ENCODE measurements at regions not wholly inside any gene's neighbourhood (a gene's known extent, or its start where the extent isn't known, plus 50 kb on each side); places are given as distances from the start of the nearest gene placed in this dataset.

DNA sequence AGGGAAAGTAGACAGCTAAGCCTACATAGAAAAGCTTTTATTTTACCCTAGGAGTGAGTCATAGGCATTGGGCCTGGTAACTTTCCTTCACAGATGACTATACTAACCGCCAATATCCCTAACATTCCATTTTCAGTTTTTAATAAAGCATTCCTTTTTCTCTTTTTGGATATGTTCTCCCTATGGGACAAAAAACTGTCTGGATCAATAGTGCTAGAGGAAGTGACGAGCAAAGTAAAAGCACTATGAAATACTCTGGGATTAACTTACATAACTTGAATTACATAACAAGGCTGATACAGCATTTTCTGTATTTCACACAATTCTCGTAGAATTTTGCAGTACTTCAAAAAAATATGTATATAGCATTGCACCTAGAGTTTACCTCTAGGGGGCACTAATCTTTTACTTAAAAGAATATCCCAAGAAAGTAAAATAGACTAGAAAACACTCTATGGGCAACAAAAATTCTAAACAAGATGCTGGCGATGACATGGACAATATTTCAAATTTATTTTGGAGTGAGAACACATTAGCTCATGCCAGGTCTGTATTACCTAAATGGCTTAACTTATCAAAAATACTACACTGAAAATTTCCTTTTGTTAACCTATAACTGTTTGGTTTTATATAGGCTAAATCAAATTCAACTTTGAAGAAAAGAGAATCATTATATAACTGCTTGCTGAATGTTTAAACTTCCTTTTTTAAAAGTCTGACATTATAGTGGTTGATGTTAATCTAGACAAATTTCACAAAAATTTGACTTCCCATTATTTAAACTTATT is 66.3 kb upstream of the DST start:
- no peaks in the 10 kb centered on the region for H3K27me3 ChIP-seq (ENCODE audit: control insufficient read depth, low read length)
- H3K9me3 ChIP-seq (ENCODE audit: control insufficient read depth, insufficient read depth, low read length) = no peaks in the 10 kb centered on the region
- H3K9me2 ChIP-seq (replicated peaks; ENCODE audit: control insufficient read depth, low read length) = no peaks in the 10 kb centered on the region
- H3K27ac ChIP-seq (ENCODE audit: low read depth, low read length) = no peak overlapping the region
- no peaks in the 10 kb centered on the region for H3K4me1 ChIP-seq (ENCODE audit: control insufficient read depth, low read length)
- H3K4me3 ChIP-seq (ENCODE audit: low read length) = no peak overlapping the region
- no peak overlapping the region for H3K4me2 ChIP-seq (ENCODE audit: low read length)
- TF ChIP-seq, protein P1, sequence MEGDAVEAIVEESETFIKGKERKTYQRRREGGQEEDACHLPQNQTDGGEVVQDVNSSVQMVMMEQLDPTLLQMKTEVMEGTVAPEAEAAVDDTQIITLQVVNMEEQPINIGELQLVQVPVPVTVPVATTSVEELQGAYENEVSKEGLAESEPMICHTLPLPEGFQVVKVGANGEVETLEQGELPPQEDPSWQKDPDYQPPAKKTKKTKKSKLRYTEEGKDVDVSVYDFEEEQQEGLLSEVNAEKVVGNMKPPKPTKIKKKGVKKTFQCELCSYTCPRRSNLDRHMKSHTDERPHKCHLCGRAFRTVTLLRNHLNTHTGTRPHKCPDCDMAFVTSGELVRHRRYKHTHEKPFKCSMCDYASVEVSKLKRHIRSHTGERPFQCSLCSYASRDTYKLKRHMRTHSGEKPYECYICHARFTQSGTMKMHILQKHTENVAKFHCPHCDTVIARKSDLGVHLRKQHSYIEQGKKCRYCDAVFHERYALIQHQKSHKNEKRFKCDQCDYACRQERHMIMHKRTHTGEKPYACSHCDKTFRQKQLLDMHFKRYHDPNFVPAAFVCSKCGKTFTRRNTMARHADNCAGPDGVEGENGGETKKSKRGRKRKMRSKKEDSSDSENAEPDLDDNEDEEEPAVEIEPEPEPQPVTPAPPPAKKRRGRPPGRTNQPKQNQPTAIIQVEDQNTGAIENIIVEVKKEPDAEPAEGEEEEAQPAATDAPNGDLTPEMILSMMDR (IDR thresholded peaks at IDR 0.05; ENCODE audit: low read depth, low read length, poor library complexity, severe bottlenecking) = peak; percentile 65
- TF ChIP-seq EZH2phosphoT487 (IDR thresholded peaks at IDR 0.05; ENCODE audit: borderline replicate concordance, low read length) = no peak
- no peaks in the 10 kb centered on the region for H3F3A ChIP-seq (ENCODE audit: control insufficient read depth, insufficient read depth)
- no peaks in the 10 kb centered on the region for H4K20me1 ChIP-seq (ENCODE audit: control insufficient read depth, insufficient read depth, low read depth, low read length)
- no peaks in the 10 kb centered on the region for H3K79me2 ChIP-seq (ENCODE audit: control insufficient read depth, low read length)
- H3K36me3 ChIP-seq (ENCODE audit: control insufficient read depth, low read length) = no peaks in the 10 kb centered on the region

DNA sequence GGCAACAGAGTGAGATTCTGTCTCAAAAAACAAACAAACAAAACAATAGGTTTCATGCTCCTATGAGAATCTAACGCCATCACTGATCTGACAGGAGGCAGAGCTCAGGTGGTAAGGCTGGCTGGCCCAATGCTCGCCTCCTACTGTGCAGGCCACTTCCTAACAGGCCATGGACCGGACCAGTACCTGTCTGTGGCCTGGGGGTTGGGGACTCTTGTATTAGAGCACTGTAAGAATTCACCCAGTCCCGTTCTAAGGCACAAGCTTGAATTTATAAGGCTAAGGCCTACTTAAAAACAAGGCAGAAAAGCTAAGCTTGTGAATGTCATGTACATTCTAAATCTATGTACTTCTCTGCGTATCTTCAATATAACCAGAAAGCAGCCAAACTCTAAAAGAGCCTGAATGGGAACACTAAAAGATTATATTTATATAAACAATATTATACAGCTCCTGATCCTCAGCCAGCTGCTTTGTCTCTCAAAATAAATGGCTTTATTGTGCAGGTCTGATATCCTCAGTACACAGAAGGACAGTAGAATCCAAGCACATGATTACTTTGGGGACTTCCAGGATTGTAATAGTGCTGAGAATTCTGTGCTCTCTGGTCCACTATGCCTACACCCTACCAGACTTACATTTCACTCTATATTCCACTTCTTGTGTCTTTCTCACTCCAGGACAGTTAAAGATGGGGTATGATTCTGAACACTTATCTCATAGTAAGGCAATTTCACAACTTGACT is 64.5 kb upstream of the DST start:
- no peaks in the 10 kb centered on the region for H3K9me2 ChIP-seq (replicated peaks; ENCODE audit: control insufficient read depth, low read length)
- H3K4me3 ChIP-seq (ENCODE audit: low read length) = no peak overlapping the region
- H3F3A ChIP-seq (ENCODE audit: control insufficient read depth, insufficient read depth) = no peaks in the 10 kb centered on the region
- H3K27ac ChIP-seq (ENCODE audit: low read depth, low read length) = no peak overlapping the region
- no peak overlapping the region for H3K4me2 ChIP-seq (ENCODE audit: low read length)
- no peaks in the 10 kb centered on the region for H3K79me2 ChIP-seq (ENCODE audit: control insufficient read depth, low read length)
- H4K20me1 ChIP-seq (ENCODE audit: control insufficient read depth, insufficient read depth, low read depth, low read length) = no peaks in the 10 kb centered on the region
- H3K9me3 ChIP-seq (ENCODE audit: control insufficient read depth, insufficient read depth, low read length) = no peaks in the 10 kb centered on the region
- H3K27me3 ChIP-seq (ENCODE audit: control insufficient read depth, low read length) = no peaks in the 10 kb centered on the region
- H3K4me1 ChIP-seq (ENCODE audit: control insufficient read depth, low read length) = no peaks in the 10 kb centered on the region
- H3K36me3 ChIP-seq (ENCODE audit: control insufficient read depth, low read length) = no peaks in the 10 kb centered on the region
- TF ChIP-seq EZH2phosphoT487 (IDR thresholded peaks at IDR 0.05; ENCODE audit: borderline replicate concordance, low read length) = no peak
- TF ChIP-seq, protein P1 (IDR thresholded peaks at IDR 0.05; ENCODE audit: low read depth, low read length, poor library complexity, severe bottlenecking) = no peak

DNA sequence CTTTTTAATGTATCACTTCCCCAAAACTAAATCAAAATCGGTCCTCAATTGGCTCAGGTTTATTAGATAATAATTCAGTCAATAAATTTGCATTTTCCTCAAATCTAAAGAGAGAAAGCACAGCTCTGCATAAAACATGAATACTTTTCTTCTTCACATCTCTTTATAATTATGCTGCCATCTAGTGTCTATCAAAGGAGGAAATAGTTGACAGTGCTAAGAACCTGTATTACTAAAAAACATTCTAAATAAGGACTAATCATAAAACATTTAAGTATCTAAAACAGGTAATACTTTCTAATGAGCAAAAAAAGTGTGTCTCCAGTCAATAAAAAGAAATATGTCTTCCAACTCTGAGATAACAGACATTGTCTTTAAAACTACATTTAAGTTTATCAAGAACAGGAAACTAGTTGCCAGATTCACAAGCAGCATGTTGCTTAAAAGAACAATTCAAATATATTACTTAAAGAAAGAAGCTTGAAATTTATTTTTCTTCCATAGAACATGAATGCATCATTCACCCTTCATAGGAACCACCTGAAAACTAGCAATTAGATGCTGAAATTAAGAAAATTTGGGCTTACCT is 56.5 kb upstream of the DST start:
- Histone ChIP-seq H3K4me1 (ENCODE audit: control insufficient read depth, low read length) (no peaks in the 10 kb centered on the region), H3K9me3 (ENCODE audit: control insufficient read depth, insufficient read depth, low read length) (no peaks in the 10 kb centered on the region), H3F3A (ENCODE audit: control insufficient read depth, insufficient read depth) (no peaks in the 10 kb centered on the region), H3K4me3 (ENCODE audit: low read length) (no peak overlapping the region), H3K27ac (ENCODE audit: low read depth, low read length) (no peak overlapping the region), H4K20me1 (ENCODE audit: control insufficient read depth, insufficient read depth, low read depth, low read length) (no peaks in the 10 kb centered on the region), H3K9me2 (replicated peaks; ENCODE audit: control insufficient read depth, low read length) (no peaks in the 10 kb centered on the region), H3K4me2 (ENCODE audit: low read length) (no peak overlapping the region), H3K36me3 (ENCODE audit: control insufficient read depth, low read length) (no peaks in the 10 kb centered on the region), H3K27me3 (ENCODE audit: control insufficient read depth, low read length) (no peaks in the 10 kb centered on the region), H3K79me2 (ENCODE audit: control insufficient read depth, low read length) (no peaks in the 10 kb centered on the region)
- TF ChIP-seq EZH2phosphoT487 (IDR thresholded peaks at IDR 0.05; ENCODE audit: borderline replicate concordance, low read length) = no peak
- TF ChIP-seq, protein P1 (IDR thresholded peaks at IDR 0.05; ENCODE audit: low read depth, low read length, poor library complexity, severe bottlenecking) = peak; percentile 48

Measured in DOHH2 (cell line).